ENCODE measurements at regions not wholly inside any gene's neighbourhood (a gene's known extent, or its start where the extent isn't known, plus 50 kb on each side); places are given as distances from the start of the nearest gene placed in this dataset.
A peak's percentile ranks its signal among the peaks of the same experiment; 100 is the strongest.
"Not testable (repeated sequence)": the region's sequence is repeated elsewhere in the genome, so short reads cannot be mapped to it uniquely, and the experiment has no call there.

DNA sequence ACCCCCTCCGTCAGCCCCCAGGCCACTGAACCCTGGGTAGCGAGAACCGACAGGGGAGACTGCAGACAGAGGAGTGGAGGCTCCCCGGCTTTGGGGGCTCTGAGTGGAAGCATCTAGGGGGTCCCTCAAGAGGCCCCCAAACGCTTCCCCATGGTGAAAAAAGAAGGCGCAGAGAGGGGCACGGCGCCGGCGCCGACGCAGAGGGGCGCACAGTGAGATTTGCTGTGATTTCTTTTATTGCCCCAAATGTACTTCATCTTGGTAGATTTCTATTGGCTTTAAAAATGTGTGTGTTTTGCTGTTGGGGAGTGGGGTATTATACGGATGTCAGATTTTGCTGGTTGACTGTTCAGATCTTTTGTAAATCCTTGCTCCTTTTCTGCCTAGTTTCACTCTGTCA, 392.9 kb downstream of the GOLGA6L6 start:
- not testable (repeated sequence) for DNase-seq

DNA sequence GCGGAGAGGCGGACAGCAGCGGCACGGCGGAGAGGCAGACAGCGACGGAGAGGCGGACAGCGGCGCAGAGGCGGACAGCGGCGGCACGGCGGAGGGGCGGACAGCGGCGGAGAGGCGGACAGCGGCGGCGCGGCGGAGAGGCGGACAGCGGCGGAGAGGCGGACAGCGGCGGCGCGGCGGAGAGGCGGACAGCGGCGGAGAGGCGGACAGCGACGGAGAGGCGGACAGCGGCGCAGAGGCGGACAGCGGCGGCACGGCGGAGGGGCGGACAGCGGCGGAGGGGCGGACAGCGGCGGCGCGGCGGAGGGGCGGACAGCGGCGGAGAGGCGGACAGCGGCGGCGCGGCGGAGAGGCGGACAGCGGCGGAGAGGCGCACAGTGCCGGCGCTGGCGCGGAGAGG, 393.6 kb downstream of the GOLGA6L6 start:
- DNase-seq = not testable (repeated sequence)

DNA sequence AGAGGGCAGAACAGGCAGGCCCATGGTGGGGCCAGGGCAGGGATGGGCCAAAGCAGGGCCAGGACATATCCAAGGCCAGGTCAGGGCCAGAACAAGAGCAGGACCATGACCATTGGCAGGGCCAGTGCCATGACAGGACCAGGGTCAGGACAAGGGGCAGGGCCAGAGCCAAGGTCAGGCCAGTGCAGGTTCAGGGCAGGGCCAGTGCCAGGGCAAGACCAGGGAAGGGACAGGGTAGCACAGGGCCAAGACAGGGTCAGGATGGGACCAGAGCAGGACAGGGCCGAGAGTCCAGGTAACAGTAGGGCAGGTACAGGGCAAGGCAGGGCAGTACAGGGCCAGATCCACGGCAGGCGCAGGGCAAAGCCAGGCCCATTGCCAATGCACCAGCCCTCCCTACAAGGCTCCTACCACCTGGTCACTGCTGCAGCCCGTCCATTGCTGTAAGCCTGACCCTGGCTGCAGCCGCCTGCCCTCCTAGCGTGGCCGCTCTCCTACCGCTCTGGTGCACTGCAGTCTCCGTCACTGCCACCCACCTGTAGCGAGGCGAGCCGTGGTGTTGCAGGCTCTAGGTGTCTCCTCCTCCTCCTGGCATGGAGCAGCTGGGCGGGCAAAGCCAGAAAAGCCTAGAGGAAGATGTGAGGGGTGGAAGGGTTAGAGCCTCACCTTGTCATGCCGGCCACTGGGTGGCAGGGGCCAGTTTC, 397.1 kb downstream of the GOLGA6L6 start:
- DNase-seq = not testable (repeated sequence)

DNA sequence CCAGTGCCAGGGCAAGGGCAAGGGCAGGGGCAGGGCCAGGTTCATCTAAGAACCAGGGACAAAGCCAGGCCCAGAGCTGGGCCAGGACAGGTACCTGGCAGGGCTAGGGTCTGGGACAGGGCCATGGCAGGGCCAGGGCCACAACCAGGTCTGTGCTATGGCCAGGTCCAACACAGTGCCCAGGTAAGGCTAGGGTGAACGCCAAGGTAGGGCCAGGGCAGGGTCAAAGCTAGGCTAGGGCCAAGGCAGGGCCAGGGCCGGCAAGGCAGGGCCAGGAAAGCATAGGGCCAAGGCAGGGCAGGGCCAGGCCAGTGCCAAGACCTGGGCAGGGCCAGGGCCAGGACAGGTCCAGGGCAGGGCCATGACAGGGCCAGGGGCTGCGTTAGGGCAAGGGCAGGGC, 398.7 kb downstream of the GOLGA6L6 start:
- not testable (repeated sequence) for DNase-seq

DNA sequence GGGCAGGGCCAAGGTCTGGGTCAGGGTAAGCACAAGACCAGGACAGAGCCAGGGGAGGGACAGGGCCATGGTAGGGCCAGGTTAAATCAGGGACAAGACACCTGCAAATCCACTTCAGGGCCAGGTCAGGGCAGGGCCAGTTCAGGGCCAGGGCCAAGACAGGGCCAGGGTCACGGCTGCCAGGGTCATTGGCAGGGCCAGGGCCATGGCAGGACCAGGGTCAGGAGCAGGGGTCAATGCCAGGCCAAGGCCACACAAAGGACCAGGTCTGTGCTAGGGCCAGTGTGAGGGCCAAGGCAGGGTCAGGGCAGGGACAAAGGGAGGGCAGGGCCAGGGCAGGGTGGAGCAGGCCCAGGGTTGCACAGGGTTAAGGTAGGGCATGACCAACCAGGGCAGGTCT, 399.2 kb downstream of the GOLGA6L6 start:
- peak; percentile 10 for DNase-seq

DNA sequence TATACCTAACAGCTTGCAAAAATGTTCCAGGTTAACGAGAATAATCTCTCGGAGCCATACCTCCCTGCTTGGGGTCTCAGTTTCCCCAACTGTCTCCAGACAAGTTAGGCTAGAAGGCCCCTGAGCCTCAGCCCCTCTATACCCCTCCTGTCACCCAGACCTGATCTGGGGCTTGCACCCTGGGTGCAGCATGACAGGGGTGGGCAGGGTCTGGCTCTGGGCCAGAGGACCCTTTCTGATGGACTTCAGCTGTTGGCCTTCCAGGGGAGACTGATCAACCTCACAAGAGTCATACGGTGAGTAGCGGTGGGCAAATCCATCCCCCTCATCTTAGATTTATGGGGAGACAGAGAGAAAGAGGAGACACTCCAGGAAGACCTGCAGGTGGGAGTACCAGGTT, 416.9 kb downstream of the GOLGA6L6 start:
- DNase-seq = not testable (repeated sequence)

DNA sequence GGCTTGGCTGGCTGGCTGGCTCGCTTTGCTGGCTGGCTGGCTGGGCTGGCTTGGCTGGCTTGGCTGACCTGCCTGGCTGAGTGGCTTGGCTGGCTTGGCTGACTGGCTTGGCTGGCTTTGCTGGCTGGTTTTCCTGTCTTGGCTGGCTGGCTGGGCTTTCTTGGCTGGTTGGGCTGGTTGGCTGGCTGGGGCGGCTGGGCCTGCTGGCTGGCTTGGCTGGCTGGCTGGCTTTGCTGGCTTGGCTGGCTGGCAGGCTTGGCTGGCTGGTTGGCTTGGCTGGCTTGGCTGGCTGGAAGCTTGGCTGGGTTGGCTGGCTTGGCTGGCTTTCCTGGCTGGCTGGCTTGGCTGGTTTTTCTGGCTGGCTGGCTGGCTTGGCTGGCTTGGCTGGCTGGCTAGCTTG, 435.6 kb downstream of the GOLGA6L6 start:
- DNase-seq = peak; percentile 62

DNA sequence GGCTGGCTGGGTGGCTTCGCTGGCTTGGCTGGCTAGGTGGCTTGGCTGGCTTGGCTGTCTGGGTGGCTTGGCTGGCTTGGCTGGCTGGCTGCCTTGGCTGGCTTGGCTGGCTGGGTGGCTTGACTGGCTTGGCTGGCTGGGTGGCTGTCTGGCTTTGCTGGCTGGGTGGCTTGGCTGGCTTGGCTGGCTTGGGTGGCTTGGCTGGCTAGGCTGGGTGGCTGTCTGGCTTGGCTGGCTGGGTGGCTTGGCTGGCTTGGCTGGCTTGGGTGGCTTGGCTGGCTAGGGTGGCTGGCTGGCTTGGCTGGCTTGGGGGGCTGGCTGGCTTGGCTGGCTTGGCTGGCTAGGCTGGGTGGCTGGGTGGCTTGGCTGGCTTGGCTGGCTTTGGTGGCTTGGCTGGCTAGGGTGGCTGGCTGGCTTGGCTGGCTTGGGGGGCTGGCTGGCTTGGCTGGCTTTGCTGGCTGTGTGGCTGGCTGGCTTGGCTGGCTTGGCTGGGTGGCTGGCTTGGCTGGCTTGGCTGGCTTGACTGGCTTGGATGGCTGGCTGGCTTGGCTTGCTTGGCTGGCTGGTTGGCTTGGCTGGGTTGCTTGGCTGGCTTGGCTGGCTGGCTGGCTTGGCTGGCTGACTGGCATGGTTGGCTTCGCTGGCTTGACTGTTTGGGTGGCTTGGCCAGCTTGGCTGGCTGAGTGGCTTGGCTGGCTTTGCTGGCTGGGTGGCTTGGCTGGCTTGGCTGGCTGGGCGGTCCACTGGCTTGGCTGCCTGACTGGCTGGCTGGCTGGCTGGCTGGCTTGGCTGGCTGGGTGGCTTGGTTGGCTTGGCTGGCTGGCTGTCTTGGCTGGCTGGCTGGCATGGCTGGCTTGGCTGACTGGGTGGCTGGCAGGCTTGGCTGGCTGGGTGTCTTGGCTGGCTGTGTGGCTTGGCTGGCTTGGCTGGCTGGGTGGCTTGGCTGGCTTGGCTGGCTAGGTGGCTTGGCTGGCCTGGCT, 436.3 kb downstream of the GOLGA6L6 start:
- peak; percentile 35 for DNase-seq

DNA sequence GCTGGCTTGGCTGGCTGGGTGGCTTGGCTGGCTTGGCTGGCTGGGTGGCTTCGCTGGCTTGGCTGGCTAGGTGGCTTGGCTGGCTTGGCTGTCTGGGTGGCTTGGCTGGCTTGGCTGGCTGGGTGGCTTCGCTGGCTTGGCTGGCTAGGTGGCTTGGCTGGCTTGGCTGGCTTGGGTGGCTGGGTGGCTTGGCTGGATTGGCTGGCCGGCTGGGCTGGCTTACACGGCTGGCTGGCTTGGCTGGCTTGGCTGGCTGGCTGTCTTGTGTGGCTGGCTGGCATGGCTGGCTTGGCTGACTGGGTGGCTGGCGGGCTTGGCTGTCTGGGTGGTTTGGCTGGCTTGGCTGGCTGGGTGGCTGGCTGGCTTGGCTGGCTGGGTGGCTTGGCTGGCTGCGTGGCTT, 437.0 kb downstream of the GOLGA6L6 start:
- DNase-seq = not testable (repeated sequence)

DNA sequence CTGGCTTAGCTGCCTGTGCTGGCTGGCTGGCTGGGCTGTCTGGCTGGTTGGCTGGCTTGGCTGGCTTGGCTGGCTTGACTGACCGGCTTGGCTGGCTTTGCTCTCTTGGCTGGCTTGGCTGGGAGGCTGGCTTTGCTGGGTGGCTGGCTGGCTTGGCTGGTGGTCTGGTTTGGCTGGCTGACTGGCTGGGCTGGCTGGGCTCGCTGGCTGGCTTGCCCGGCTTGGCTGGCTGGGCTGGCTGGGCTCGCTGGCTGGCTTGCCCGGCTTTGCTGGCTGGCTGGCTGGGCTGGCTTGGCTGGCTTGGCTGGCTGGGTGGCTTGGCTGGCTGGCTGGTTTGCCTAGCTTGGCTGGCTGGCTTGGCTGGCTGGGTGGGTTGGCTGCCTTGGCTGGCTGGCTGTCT, 438.7 kb downstream of the GOLGA6L6 start:
- peak; percentile 63 for DNase-seq

DNA sequence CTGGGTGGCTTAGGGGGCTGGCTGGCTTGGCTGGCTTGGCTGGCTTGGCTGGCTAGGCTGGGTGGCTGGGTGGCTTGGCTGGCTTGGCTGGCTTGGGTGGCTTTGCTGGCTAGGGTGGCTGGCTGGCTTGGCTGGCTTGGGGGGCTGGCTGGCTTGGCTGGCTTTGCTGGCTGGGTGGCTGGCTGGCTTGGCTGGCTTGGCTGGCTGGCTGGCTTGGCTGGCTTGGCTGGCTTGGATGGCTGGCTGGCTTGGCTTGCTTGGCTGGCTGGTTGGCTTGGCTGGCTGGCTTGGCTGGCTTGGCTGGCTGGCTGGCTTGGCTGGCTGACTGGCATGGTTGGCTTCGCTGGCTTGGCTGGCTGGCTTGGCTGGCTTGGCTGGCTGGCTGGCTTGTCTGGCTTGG, 439.4 kb downstream of the GOLGA6L6 start:
- not testable (repeated sequence) for DNase-seq

DNA sequence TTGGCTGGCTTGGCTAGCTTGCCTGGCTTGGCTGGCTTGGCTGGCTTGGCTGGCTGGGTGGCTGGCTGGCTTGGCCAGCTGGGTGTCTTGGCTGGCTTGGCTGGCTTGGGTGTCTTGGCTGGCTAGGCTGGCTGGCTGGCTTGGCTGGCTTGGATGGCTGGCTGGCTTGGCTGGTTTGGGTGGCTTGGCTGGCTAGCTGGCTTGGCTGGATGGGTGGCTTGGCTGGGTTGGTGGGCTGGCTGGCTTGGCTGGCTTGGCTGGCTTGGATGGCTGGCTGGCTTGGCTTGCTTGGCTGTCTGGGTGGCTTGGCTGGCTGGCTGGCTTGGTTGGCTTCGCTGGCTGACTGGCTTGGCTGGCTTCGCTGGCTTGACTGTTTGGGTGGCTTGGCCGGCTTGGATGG, 440.3 kb downstream of the GOLGA6L6 start:
- not testable (repeated sequence) for DNase-seq

DNA sequence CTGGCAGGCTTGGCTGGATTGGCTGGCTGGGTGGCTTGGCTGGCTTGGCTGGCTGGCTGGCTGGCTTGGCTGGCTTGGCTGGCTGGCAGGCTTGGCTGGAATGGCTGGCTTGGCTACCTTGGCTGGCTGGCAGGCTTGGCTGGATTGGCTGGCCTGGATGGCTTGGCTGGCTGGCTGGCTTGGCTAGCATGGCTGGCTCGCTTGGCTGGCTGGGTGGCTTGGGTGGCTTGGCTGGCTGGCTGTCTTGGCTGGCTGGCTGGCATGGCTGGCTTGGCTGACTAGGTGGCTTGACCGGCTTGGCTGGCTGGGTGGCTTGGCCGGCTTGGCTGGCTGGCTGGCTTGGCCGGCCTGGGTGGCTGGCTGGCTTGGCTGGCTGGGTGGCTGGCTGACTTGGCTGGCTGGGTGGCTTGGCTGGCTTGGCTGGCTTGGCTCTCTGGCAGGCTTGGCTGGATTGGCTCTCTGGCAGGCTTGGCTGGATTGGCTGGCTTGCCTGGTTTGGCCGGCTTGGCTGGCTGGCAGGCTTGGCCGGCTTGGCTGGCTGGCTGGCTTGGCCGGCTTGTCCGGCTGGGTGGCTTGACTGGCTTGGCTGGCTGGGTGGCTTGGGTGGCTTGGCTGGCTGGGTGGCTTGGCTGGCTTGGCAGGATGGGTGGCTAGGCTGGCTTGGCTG, 440.9 kb downstream of the GOLGA6L6 start:
- not testable (repeated sequence) for DNase-seq

DNA sequence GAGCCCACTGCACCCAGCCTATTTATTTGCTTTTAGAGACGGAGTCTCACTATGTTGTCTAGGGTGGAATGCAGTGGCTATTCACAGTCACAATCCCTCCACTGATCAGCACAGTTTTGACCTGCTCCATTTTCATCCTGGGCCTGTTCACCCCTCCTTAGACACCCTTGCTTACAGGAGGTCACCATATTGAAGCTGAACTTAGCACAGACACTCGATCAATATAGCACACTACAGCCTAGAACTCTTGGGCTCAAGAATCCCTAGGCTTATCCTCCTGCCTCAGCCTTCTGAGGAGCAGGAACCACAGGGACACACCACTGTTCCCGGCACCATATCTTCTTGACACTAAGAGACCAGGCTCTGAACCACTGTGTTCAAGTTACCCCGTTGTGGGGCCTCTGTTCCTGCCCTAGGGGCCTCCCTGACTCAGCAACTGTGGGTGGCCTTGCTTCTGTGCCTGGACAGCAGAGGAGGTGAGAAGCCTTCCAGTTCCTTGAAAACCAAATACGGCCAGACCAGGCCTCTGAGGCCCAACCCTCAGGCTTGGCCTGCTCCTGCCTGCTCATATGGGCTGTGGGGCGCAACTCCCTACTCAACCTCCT, 445.8 kb downstream of the GOLGA6L6 start:
- not testable (repeated sequence) for DNase-seq

DNA sequence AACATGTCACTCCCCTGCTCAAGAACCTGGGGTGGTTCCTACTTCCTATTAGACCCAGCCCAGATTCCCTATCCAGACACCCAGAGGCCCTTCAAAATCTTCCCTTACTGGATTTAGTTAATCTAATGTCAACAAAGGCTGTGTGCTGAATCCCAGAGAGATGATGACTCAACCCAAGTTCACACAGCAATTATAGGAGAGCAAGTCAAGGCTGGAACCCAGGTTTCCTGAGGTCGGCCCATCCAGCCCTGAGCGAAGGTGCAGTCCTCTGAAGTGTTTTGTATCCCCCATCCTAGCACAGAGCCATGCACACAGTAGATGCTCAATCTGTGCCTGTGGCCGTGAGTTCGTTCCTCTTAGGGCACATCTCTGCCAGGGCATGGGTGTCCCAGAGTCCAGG, 452.1 kb downstream of the GOLGA6L6 start:
- DNase-seq = not testable (repeated sequence)

DNA sequence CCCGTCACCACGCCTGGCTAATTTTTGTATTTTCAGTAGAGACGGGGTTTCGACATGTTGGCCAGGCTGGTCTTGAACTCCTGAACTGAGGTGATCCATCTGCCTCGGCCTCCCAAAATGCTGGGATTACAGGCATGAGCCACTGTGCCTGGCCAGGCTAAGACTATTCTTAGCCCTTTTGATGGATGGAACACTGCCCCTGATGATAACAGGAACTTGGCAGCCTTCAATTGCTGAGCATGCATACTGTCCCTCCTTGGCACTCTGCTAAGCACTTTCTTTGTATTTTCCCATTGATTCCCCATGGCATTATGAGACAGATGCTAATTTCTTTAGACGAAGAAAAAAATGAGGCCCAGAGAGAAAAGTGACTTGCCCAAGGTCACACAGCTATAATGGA, 457.6 kb downstream of the GOLGA6L6 start:
- not testable (repeated sequence) for DNase-seq

DNA sequence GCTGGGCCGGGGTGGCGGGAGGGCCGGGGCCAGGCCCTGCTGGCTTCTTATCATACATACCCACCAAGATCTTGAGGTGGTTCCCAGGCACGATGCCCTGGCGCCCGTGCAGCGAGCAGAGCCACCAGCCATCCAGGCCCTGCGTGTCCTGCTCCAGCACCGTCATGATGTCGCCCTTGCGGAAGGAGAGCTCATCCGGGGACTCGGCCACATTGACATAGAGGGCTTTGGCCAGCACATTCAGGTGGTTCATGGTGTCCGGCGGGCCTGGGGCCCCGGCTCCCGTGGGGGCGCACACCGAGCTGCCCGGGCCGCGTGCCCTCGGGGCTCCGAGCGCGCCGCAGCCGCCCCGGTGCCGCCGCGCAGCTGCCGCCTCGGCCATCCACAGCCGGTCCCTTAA, 467.5 kb downstream of the GOLGA6L6 start:
- DNase-seq = peak; percentile 18

DNA sequence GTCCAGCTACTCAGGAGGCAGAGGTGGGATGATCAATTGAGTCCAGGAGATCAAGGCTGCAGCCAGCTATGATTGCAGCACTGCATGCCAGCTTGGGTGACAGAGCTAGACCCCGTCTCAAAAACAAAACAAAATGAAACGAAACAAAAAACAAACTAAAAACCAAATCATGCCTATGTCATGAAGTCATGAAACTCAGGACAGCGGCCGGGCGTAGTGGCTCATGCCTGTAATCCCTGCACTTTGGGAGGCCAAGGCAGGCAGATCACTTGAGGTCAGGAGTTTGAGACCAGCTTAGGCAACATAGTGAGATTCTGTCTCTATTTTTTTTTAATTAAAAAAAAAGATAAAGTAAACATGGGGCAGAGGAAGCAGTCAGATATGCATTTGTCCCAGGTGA, 472.6 kb downstream of the GOLGA6L6 start:
- DNase-seq = not testable (repeated sequence)

DNA sequence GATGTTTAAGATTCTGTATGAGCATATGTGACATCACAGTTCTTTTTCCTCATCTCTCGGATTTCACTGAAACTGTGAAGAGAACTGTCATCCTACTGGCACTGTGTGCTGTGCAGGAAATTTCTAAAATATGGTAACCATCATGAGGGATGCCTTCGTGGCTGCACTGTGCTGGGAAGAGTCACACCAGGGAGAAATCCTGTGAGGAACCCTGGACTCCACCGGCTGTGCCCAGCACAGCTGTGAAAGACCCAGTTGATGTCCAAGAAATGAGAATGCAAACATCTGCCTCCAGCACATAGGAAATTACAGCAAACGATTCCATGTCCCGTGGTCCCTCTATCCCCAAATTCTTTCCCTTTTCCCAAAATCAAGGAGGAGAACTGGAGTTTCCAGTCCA, 475.4 kb downstream of the GOLGA6L6 start:
- peak; percentile 24 for DNase-seq

DNA sequence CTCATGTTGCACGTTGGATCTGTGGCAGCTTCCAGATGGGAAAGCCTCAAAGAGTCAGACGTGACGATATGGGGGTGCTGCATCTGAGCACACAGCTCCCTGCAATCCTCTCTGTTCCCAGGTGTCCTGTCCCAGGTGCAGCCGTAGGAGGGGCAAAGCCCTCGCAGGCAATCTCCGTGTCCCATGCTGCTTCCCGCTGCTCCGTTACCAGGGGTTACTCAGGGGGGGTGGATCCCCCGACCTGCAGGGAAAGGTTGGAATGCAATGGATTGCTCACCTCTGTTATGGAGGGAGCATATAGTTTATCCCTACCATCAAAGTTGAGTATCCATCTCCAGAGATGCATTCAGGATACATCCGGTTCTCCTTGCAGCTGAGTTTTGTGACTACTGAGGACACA, 476.1 kb downstream of the GOLGA6L6 start:
- DNase-seq = not testable (repeated sequence)

DNA sequence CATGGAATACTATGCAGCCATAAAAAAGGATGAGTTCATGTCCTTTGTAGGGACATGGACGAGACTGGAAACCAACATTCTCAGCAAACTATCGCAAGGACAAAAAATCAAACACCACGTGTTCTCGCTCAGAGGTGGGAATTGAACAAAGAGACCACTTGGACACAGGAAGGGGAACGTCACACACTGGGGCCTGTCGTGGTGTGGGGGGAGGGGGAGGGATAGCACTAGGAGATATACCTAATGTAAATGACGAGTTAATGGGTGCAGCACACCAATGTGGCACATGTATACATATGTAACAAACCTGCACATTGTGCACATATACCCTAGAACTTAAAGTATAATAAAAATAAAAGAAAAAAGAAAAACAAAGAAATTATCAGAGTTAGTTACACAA, 478.4 kb downstream of the GOLGA6L6 start:
- peak; percentile 26 for DNase-seq

DNA sequence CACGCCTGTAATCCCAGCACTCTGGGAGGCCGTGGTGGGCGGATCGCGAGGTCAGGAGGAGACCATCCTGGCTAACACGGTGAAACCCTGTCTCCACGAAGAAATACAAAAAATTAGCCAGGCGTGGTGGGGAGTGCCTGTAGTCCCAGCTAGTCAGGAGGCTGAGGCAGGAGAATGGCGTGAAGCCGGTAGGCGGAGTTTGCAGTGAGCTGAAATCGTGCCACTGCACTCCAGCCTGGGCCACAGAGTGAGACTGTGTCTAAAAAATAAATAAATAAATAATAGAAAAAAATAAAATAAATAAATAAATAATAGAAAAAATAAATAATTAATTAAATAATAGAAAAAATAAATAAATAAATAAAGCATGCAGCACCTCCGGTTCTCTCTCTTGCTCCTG, 480.8 kb downstream of the GOLGA6L6 start:
- not testable (repeated sequence) for DNase-seq

DNA sequence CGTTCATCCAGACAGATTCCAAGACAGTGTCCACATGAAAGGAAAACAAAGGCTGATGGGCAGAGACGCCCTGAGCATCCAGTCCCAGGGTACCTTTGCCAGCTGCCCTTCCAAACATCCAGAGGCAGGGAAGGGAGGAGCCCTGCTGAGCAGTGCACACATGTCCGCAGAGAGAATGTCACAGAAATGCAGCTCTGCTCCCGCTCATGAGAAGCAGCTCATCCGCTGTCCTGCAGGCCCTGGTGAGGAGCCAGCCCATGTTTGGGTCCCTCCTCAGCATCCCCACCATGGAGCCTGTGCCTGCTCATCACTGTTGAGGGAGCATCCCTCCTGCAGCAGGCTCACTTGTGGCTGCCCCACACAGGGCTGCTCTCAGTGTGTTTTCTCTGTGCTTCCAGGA, 484.7 kb downstream of the GOLGA6L6 start:
- DNase-seq = not testable (repeated sequence)

All from islet precursor cell (in vitro differentiated cells).